ENCODE measurements at regions not wholly inside any gene's neighbourhood (a gene's known extent, or its start where the extent isn't known, plus 50 kb on each side); places are given as distances from the start of the nearest gene placed in this dataset.

GRCh38 chr4:89422441-89422990 is 114.9 kb upstream of the GPRIN3 start:
- DNase-seq (ENCODE audit: low read depth in 2 of 2) = no peak

GRCh38 chr4:89420507-89420906 is 112.9 kb upstream of the GPRIN3 start:
- no peak for DNase-seq (ENCODE audit: low read depth in 2 of 2)

DNA sequence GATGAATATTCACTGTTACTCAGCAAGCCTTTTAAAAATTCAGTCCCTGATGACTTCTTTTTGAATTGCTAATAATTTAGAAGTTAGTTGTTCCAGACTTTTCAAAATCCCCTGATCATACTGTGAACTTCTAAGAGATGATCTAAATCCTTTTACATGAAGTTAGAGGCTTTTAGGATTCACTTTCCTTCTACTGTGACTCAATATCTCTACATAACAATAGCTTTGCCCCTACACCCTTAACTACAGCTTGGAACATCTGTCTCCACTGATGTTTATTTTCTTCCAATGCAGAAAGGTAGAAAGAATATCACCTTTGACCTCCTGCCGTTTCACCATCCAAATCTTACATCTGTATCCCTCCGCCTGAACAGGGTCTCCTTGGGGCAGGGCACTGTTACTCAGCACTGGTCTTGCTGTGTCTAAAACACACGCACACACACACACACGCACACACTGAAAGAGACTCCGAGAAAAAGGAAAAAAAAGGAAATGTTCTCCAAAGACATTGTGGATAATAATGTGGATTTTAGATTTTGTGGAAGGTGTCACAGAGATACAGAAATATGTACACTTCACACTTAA is 111.6 kb upstream of the GPRIN3 start:
- DNase-seq (ENCODE audit: low read depth in 2 of 2) = no peak

GRCh38 chr4:89416960-89417359 is 109.4 kb upstream of the GPRIN3 start:
- DNase-seq (ENCODE audit: low read depth in 2 of 2) = no peak

DNA sequence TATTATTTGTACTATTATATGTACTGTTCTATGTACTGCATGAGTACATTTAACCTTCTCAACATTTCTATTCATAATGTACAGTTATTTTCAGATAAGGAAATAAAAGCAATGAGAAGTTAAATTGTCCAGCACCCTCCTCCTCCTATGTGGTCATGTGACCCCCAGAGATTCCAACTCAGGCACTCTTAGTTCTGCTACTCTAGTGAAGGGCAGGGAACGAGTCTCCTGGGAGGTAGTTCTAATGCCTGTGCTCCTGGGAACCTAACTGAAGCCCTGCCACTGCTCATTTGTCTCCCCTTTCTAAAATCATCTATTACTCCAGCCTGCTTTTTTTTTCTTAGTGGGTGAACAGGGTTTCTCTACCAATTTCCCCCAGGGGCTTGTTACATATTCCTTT is 105.9 kb upstream of the GPRIN3 start:
- DNase-seq (ENCODE audit: low read depth in 2 of 2) = no peak

GRCh38 chr4:89411539-89412309 is 104.1 kb upstream of the GPRIN3 start:
- DNase-seq (ENCODE audit: low read depth in 2 of 2) = no peak

DNA sequence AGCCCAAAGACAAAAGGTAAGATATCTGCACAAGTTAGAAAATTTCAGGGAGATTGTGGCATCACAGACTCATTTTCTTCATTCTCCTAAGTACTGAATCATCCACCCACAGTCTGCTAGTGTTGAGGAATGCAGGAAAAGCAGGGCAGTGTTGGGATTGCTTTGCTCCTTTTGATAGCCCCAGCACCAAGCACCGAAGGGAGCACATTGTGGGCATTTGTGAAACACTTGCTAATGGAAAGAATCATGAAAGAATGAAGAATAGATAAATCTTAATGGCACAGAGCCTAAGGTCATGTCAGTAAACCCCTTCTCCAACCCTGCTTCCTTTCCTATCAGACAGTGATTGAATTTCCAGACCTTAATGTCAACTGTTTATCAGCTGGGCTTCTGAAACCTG is 103.1 kb upstream of the GPRIN3 start:
- no peak for DNase-seq (ENCODE audit: low read depth in 2 of 2)

- DNase-seq (ENCODE audit: low read depth in 2 of 2) = no peak
Observed at GRCh38 chr4:89404530-89404929, 96.9 kb upstream of the GPRIN3 start.

- no peak for DNase-seq (ENCODE audit: low read depth in 2 of 2)
Observed at GRCh38 chr4:89403826-89404225, 96.2 kb upstream of the GPRIN3 start.

DNA sequence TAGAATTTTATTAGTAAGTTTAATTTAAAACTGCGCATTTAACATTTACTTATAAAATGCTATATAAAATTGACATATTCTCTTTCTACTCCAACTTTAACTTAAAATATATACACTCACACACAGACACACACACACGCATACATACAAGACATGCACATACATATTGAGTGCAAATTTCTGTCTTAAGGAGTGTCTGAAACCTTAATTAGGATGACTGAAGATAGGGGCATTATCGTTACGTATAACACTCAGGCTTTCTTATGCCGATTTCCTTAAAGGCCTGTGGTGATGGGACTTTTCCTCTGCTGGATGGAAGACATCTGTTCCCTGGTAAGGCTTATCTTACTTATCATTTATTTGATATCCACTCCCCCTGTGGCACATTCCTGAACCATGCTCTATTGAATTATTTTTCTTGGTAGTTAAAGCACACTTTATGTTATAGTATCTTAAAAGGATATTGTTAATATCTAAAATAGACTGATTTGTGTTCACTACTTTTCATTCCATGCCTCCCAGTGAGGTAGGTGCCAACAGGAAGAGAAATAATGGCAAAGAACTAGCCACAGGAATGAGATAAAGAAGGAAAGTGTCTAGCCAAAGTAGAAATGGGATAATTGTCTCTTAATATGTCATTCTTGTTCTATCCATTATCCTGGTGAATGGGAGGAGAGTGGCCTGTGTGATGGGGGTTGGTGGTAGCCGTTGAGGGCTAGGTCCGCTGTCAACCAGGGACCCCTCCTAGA is 92.9 kb upstream of the GPRIN3 start:
- no peak for DNase-seq (ENCODE audit: low read depth in 2 of 2)

DNA sequence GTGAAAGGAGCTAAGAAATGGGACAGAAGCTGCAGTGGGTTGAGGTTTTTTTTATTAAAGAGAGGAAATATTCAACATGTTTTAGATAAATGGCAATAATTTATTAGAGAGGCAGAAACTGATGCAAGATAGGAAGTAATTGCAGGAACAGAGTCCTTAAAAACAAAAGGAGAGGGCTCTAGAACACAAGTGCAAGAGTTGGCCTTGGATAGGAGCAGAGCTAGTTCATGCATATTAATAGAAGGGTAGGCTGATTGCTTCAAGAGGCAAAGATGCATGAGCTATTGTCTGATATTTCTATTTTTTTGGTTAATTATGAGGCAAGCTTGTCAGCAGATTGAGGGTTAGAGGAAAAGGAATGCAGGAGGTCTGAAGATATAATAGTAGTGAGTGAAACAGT is 91.0 kb upstream of the GPRIN3 start:
- no peak for DNase-seq (ENCODE audit: low read depth in 2 of 2)

GRCh38 chr4:89398146-89398545 is 90.5 kb upstream of the GPRIN3 start:
- no peak for DNase-seq (ENCODE audit: low read depth in 2 of 2)

DNA sequence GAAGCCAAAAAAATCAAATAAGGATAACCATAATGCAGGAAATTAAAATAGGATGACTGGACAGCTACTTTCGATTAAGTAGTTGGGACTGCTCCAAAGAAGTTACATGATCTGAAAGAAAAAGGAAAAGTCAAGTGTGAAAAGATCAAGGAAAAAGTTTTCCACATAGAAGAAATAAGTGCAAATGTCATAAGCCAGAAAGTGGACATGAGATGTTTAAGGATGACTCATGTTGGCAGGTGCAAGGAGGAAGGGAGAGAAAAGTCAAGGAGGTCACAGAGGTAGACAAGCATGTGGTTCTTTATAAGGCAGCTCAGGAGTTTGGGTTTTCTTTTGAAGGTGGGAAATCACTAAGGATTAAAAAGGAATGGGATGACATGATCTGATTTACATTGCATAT is 89.8 kb upstream of the GPRIN3 start:
- DNase-seq (ENCODE audit: low read depth in 2 of 2) = no peak

- DNase-seq (ENCODE audit: low read depth in 2 of 2) = no peak
Observed at GRCh38 chr4:89382439-89382838, 74.8 kb upstream of the GPRIN3 start.

DNA sequence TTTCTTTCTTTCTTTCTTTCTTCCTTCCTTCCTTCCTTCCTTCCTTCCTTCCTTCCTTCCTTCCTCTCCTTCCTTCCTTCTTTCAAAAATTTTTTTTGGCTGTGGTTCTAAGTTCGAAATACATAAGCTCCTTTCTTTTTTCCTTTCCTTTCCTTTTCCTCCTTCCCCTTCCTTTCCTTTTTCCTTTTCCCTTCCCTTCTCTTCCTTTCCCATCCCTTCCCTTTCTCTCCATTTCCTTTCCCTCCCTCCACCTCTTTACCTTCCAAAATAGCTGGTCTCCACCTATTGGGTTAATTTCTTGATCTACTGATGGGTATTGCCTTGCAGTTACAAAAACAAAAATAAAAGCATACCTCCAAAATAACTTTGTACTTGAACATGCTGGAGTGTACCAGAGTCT is 73.4 kb upstream of the GPRIN3 start:
- DNase-seq (ENCODE audit: low read depth in 2 of 2) = no peak

GRCh38 chr4:89379511-89380044 is 72.0 kb upstream of the GPRIN3 start:
- no peak for DNase-seq (ENCODE audit: low read depth in 2 of 2)

GRCh38 chr4:89373394-89373793 is 65.8 kb upstream of the GPRIN3 start:
- DNase-seq (ENCODE audit: low read depth in 2 of 2) = no peak

DNA sequence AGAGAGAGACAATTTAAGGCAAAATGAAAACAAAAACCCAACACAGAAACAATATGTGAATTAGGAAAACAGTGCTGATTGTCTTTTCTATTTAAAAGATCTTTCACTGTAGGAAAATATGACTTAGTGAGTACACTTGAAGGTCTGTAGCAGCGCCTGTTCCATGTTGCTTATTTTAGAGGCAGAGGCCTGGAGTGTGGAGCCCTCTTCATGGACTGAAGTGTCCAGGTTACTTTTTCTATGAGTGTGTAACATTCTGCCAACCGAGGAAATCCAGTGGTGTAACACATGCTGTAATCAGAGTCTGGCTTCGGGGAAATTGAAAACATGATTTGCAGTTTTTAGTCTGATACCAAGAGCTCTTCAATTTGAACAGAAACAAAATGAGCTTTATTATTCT is 64.0 kb upstream of the GPRIN3 start:
- no peak for DNase-seq (ENCODE audit: low read depth in 2 of 2)

DNA sequence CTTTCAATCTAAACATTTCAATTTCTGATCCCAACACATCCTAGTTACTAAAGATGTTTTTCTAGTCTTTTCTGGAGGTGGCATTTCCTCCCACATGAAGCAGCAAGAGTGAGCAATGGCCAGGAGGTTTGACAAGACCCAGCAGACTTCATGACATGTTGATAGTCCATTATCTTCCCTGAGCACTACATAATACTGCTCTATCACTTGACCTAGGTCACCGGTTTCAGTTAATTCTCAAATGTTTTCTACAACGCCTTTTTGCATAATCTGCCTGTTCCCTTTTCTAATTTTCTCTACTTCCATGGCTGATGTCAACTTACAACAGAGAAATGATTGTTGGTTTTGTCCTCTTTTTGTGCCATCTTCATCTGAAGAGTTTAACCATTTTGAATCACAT is 62.0 kb upstream of the GPRIN3 start:
- no peak for DNase-seq (ENCODE audit: low read depth in 2 of 2)

GRCh38 chr4:89368861-89369260 is 61.3 kb upstream of the GPRIN3 start:
- no peak for DNase-seq (ENCODE audit: low read depth in 2 of 2)

GRCh38 chr4:89365776-89366175 is 58.2 kb upstream of the GPRIN3 start:
- DNase-seq (ENCODE audit: low read depth in 2 of 2) = no peak

DNA sequence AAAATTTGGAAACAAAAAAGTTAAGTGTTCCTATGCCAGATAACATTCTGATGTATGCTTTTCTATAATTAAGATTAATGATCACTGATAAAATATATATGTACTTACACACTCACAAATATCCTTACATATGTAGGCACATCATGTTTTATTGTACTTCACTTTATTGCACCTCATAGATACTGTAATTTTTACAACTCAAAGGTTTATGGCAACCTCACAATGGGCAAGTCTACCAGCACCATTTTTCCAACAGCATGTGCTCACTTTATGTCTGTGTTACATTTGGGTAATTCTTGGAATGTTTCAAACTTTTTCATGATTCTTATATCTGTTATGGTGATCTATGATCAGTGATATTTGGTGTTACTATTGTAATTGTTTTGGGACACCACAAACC is 57.8 kb upstream of the GPRIN3 start:
- no peak for DNase-seq (ENCODE audit: low read depth in 2 of 2)

GRCh38 chr4:89364541-89364940 is 56.9 kb upstream of the GPRIN3 start:
- DNase-seq (ENCODE audit: low read depth in 2 of 2) = no peak

Measured in stimulated activated CD8-positive, alpha-beta memory T cell treated with anti-CD3 and anti-CD28 coated beads, Interleukin-15, amount 100 ng/mL, for 48 hours (primary cell).